ENCODE measurements at regions not wholly inside any gene's neighbourhood (a gene's known extent, or its start where the extent isn't known, plus 50 kb on each side); places are given as distances from the start of the nearest gene placed in this dataset.

DNA sequence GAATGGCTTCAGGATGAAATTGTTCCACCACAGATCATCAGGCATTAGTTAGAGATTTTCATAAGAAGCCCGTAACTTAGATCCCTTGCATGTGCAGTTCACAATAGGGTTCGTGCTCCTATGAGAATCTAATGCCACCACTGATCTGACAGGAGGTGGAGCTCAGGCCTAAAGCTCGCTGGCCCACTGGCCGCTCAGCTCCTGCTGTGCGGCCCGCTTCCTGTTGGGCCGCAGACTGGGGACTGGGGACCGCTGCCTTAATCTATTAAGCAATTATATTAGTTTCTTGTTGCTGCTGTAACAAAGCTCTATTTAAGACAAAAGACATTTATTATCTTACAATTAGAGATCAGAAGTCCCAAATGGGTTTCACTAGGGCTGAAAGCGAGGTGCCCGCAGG is 205.6 kb downstream of the LARP7 start:
- ChIA-PET CTCF (no interaction called here), POLR2A (no interaction called here)
- H3K4me3 ChIP-seq (replicated peaks in 1 of 3; ENCODE audit: insufficient read depth in 1 of 3, low read depth in 1 of 3, low read length in 3 of 3) = no peak overlapping the region
- no peaks in the 10 kb centered on the region for H3K9me1 ChIP-seq (replicated peaks; ENCODE audit: control insufficient read depth, extremely low read depth, insufficient read depth, low read length)
- no peaks in the 10 kb centered on the region for H3K9me3 ChIP-seq (replicated peaks; ENCODE audit: control insufficient read depth, insufficient read depth, low read length)
- H3K9ac ChIP-seq (replicated peaks; ENCODE audit: extremely low read depth, insufficient read depth, low read length) = no peak overlapping the region
- TF ChIP-seq MAX (IDR thresholded peaks at IDR 0.05; ENCODE audit: insufficient read depth, insufficient read length) (no peak), POLR2A (IDR thresholded peaks at IDR 0.05; ENCODE audit: low read depth, low read length) (no peak), MYC (IDR thresholded peaks at IDR 0.05; ENCODE audit: low read depth, low read length) (no peak), EZH2 (IDR thresholded peaks at IDR 0.05; ENCODE audit: borderline replicate concordance, low read depth, low read length, severe bottlenecking) (no peak), POLR2AphosphoS5 (IDR thresholded peaks at IDR 0.05; ENCODE audit: insufficient read depth, low read depth, low read length) (no peak), JUN (IDR thresholded peaks at IDR 0.05; ENCODE audit: borderline replicate concordance, insufficient read depth, insufficient read length, low read depth) (no peak), GATA2 (IDR thresholded peaks at IDR 0.05; ENCODE audit: insufficient read depth, insufficient read length, low read depth, low read length) (no peak), FOS (IDR thresholded peaks at IDR 0.05; ENCODE audit: borderline replicate concordance, insufficient read depth, low read length) (no peak)
- no peaks in the 10 kb centered on the region for H3K36me3 ChIP-seq (ENCODE audit: control insufficient read depth in 2 of 2, extremely low read depth in 1 of 2, insufficient read depth in 2 of 2, low read length in 2 of 2)
- no peaks in the 10 kb centered on the region for H3K27me3 ChIP-seq (ENCODE audit: control insufficient read depth in 2 of 2, insufficient read depth in 2 of 2, low read length in 2 of 2)
- H3K4me1 ChIP-seq (ENCODE audit: control insufficient read depth, extremely low read depth, insufficient read depth, low read length) = no peaks in the 10 kb centered on the region
- H2AFZ ChIP-seq (ENCODE audit: low read depth, low read length) = no peak overlapping the region
- FAIRE-seq (no peak), DNase-seq (ENCODE audit: low read depth, low spot score) (no peak)
- intact Hi-C loops (cut with micrococcal nuclease) (no loop called here), dilution Hi-C loops (cut with MboI; ENCODE audit: extremely low pct_ligation_motif_present, low sequenced_read_pairs) (no loop called here)
- no peaks in the 10 kb centered on the region for H3K79me2 ChIP-seq (ENCODE audit: control insufficient read depth, insufficient read depth, low read length)
- H3K4me2 ChIP-seq (ENCODE audit: insufficient read depth, low read length) = no peak overlapping the region
- no TSS peak for BruUV-seq (replicated peaks)
- no peaks in the 10 kb centered on the region for H4K20me1 ChIP-seq (replicated peaks; ENCODE audit: control insufficient read depth, extremely low read depth, insufficient read depth, low read length)
- no peak overlapping the region for H3K27ac ChIP-seq (ENCODE audit: insufficient read depth, low read depth, low read length)

DNA sequence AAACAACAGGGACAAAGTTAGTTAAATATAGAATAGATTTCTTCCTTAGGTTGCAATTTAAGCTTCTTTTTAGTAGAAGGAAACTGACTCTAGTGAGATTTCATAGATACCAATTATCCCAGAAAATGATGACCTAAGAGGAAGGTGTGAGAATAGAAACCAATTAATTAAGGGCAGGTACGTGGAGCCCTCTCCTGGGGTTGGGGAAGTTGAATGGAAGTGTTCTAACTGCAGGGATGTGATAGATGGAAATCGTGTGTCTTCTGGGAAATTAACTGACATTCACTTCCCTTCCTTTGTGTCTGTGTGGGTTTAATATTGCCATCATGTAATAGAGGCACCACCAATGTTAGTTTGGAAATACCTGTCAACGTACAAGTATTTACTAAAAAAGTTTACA is 204.1 kb upstream of the ANK2 start:
- Histone ChIP-seq H3K79me2 (ENCODE audit: control insufficient read depth, insufficient read depth, low read length) (no peaks in the 10 kb centered on the region), H2AFZ (ENCODE audit: low read depth, low read length) (no peak overlapping the region), H3K36me3 (ENCODE audit: control insufficient read depth in 2 of 2, extremely low read depth in 1 of 2, insufficient read depth in 2 of 2, low read length in 2 of 2) (no peaks in the 10 kb centered on the region), H3K4me1 (ENCODE audit: control insufficient read depth, extremely low read depth, insufficient read depth, low read length) (no peaks in the 10 kb centered on the region), H3K27ac (ENCODE audit: insufficient read depth, low read depth, low read length) (no peak overlapping the region), H4K20me1 (replicated peaks; ENCODE audit: control insufficient read depth, extremely low read depth, insufficient read depth, low read length) (no peaks in the 10 kb centered on the region), H3K4me3 (replicated peaks in 1 of 3; ENCODE audit: insufficient read depth in 1 of 3, low read depth in 1 of 3, low read length in 3 of 3) (no peak overlapping the region), H3K27me3 (ENCODE audit: control insufficient read depth in 2 of 2, insufficient read depth in 2 of 2, low read length in 2 of 2) (no peaks in the 10 kb centered on the region), H3K9me3 (replicated peaks; ENCODE audit: control insufficient read depth, insufficient read depth, low read length) (no peaks in the 10 kb centered on the region), H3K9me1 (replicated peaks; ENCODE audit: control insufficient read depth, extremely low read depth, insufficient read depth, low read length) (no peaks in the 10 kb centered on the region), H3K9ac (replicated peaks; ENCODE audit: extremely low read depth, insufficient read depth, low read length) (no peak overlapping the region), H3K4me2 (ENCODE audit: insufficient read depth, low read length) (no peak overlapping the region)
- intact Hi-C loops (cut with micrococcal nuclease) (no loop called here), dilution Hi-C loops (cut with MboI; ENCODE audit: extremely low pct_ligation_motif_present, low sequenced_read_pairs) (no loop called here)
- no TSS peak for BruUV-seq (replicated peaks)
- ChIA-PET POLR2A (no interaction called here), CTCF (no interaction called here)
- no peak for FAIRE-seq
- DNase-seq (ENCODE audit: low read depth, low spot score) = no peak
- TF ChIP-seq FOS (IDR thresholded peaks at IDR 0.05; ENCODE audit: borderline replicate concordance, insufficient read depth, low read length) (no peak), POLR2AphosphoS5 (IDR thresholded peaks at IDR 0.05; ENCODE audit: insufficient read depth, low read depth, low read length) (no peak), POLR2A (IDR thresholded peaks at IDR 0.05; ENCODE audit: low read depth, low read length) (no peak), EZH2 (IDR thresholded peaks at IDR 0.05; ENCODE audit: borderline replicate concordance, low read depth, low read length, severe bottlenecking) (no peak), GATA2 (IDR thresholded peaks at IDR 0.05; ENCODE audit: insufficient read depth, insufficient read length, low read depth, low read length) (no peak), MAX (IDR thresholded peaks at IDR 0.05; ENCODE audit: insufficient read depth, insufficient read length) (no peak), MYC (IDR thresholded peaks at IDR 0.05; ENCODE audit: low read depth, low read length) (no peak), JUN (IDR thresholded peaks at IDR 0.05; ENCODE audit: borderline replicate concordance, insufficient read depth, insufficient read length, low read depth) (no peak)
- TF ChIP-seq, protein P1, sequence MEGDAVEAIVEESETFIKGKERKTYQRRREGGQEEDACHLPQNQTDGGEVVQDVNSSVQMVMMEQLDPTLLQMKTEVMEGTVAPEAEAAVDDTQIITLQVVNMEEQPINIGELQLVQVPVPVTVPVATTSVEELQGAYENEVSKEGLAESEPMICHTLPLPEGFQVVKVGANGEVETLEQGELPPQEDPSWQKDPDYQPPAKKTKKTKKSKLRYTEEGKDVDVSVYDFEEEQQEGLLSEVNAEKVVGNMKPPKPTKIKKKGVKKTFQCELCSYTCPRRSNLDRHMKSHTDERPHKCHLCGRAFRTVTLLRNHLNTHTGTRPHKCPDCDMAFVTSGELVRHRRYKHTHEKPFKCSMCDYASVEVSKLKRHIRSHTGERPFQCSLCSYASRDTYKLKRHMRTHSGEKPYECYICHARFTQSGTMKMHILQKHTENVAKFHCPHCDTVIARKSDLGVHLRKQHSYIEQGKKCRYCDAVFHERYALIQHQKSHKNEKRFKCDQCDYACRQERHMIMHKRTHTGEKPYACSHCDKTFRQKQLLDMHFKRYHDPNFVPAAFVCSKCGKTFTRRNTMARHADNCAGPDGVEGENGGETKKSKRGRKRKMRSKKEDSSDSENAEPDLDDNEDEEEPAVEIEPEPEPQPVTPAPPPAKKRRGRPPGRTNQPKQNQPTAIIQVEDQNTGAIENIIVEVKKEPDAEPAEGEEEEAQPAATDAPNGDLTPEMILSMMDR (IDR thresholded peaks at IDR 0.05; ENCODE audit: extremely low read depth in 1 of 2, insufficient read depth in 1 of 2, low read depth in 1 of 2, low read length in 2 of 2) = no peak
